ENCODE measurements at regions not wholly inside any gene's neighbourhood (a gene's known extent, or its start where the extent isn't known, plus 50 kb on each side); places are given as distances from the start of the nearest gene placed in this dataset.

DNA sequence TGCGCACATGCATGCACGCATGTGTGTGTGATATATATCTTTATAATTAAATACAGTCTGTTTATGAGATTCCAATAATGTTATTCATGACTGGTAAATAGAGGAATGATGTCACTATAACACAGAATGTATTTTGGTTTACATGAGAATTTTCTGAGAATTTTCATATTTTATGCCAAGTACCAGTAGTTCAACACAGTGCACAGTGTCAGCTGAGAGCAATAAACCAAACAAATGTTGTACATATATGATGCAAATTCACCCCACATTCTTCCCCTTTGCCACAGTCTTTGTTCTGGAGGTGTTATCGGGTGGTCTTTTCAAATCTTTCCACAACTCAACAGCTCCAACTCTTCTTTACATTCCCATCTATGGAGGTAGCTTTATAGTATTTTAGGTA, 462.2 kb upstream of the GRM3 start:
- TF ChIP-seq TCF12 (IDR thresholded peaks at IDR 0.05; ENCODE audit: low read depth, low read length) (no peak), CHD1 (IDR thresholded peaks at IDR 0.05; ENCODE audit: low read depth, low read length) (no peak), RBBP5 (IDR thresholded peaks at IDR 0.05; ENCODE audit: borderline replicate concordance, low read depth, low read length) (no peak), CREB1 (IDR thresholded peaks at IDR 0.05) (no peak), POLR2A (IDR thresholded peaks at IDR 0.05; ENCODE audit: control extremely low read depth in 1 of 2, low read depth in 2 of 2, low read length in 2 of 2) (no peak)
- TF ChIP-seq, protein P1, sequence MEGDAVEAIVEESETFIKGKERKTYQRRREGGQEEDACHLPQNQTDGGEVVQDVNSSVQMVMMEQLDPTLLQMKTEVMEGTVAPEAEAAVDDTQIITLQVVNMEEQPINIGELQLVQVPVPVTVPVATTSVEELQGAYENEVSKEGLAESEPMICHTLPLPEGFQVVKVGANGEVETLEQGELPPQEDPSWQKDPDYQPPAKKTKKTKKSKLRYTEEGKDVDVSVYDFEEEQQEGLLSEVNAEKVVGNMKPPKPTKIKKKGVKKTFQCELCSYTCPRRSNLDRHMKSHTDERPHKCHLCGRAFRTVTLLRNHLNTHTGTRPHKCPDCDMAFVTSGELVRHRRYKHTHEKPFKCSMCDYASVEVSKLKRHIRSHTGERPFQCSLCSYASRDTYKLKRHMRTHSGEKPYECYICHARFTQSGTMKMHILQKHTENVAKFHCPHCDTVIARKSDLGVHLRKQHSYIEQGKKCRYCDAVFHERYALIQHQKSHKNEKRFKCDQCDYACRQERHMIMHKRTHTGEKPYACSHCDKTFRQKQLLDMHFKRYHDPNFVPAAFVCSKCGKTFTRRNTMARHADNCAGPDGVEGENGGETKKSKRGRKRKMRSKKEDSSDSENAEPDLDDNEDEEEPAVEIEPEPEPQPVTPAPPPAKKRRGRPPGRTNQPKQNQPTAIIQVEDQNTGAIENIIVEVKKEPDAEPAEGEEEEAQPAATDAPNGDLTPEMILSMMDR (IDR thresholded peaks at IDR 0.05; ENCODE audit: control extremely low read depth in 1 of 3, insufficient read depth in 1 of 3, low read depth in 1 of 3, low read length in 3 of 3), result no peak
- TF ChIP-seq, protein P2, sequence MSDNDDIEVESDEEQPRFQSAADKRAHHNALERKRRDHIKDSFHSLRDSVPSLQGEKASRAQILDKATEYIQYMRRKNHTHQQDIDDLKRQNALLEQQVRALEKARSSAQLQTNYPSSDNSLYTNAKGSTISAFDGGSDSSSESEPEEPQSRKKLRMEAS (IDR thresholded peaks at IDR 0.05), result no peak

All from H1 (cell line).